ENCODE measurements at regions not wholly inside any gene's neighbourhood (a gene's known extent, or its start where the extent isn't known, plus 50 kb on each side); places are given as distances from the start of the nearest gene placed in this dataset.

DNA sequence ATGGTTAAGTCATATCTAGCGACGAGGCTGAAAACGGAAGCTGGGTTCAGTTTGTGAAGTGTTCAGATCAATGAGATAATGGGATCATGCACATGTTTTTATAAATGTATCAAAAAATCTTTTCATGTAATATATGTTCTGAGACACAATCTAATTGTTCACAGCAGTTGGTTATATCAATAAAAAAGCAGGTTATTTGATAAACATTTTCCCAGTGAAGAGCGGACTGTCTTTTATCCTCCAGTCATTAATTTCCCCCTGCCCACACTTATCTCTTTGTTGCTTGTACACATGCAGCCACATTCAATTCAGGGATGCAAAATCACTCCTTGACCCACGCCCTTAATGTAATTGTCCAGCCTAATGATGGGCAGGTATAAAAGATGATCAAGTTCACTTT lies 563.1 kb downstream of the INHBA start:
- WGBS, 2 experiments (ENCODE audit: extremely low coverage in 1 of 2, insufficient coverage in 1 of 2, insufficient read length in 1 of 2, insufficient replicate concordance in 2 of 2, low coverage in 1 of 2, low lambda C conversion rate in 2 of 2, missing lambda C conversion rate in 1 of 2), result 96% methylated on average over 5 of the region's 5 CpGs; no CpG with 5 or more reads in 1 of the 2 experiments
- Histone ChIP-seq H2BK12ac (ENCODE audit: low read depth, low read length) (no peak overlapping the region), H2AK5ac (ENCODE audit: low read depth, low read length) (no peak overlapping the region), H3K27me3 (replicated peaks in 1 of 4; ENCODE audit: control insufficient read depth in 3 of 4, extremely low read depth in 1 of 4, insufficient read depth in 3 of 4, low read length in 3 of 4) (no peaks in the 10 kb centered on the region), H3K79me2 (ENCODE audit: control insufficient read depth in 1 of 2, insufficient read depth in 2 of 2, low read length in 2 of 2) (no peaks in the 10 kb centered on the region), H2BK5ac (ENCODE audit: low read depth, low read length) (no peak overlapping the region), H3K14ac (ENCODE audit: insufficient read length) (no peak overlapping the region), H2BK120ac (replicated peaks; ENCODE audit: low read depth, low read length) (no peak overlapping the region), H4K5ac (ENCODE audit: insufficient read length, low read depth, low read length) (no peak overlapping the region), H3K18ac (ENCODE audit: extremely low read depth, low read length) (no peak overlapping the region), H3K23ac (ENCODE audit: insufficient read length) (no peak overlapping the region), H2AFZ (ENCODE audit: low read length) (no peak overlapping the region), H3K4ac (replicated peaks; ENCODE audit: insufficient read length, low read depth, low read length) (no peak overlapping the region), H2BK20ac (ENCODE audit: low read length) (no peak overlapping the region), H2BK15ac (ENCODE audit: low read length) (no peak overlapping the region), H4K20me1 (replicated peaks in 1 of 2; ENCODE audit: control insufficient read depth in 1 of 2, insufficient read depth in 2 of 2, low read length in 2 of 2) (no peaks in the 10 kb centered on the region), H3K56ac (replicated peaks; ENCODE audit: insufficient read length, low read depth, low read length) (no peak overlapping the region), H3K4me1 (replicated peaks in 1 of 4; ENCODE audit: control insufficient read depth in 3 of 4, insufficient read depth in 4 of 4, low read length in 3 of 4) (0 out of 7 replicates have a peak, but pooled peaks cover 0 to 2% (median under 1%) of the 10 kb centered on the region in 4 experiments), H3K9ac (replicated peaks in 1 of 4; ENCODE audit: extremely low read depth in 1 of 4, low read depth in 3 of 4, low read length in 3 of 4) (no peak overlapping the region), H3K27ac (ENCODE audit: low read depth, low read length) (no peak overlapping the region), H3K36me3 (ENCODE audit: control insufficient read depth in 2 of 4, insufficient read depth in 4 of 4, low read length in 3 of 4) (no peaks in the 10 kb centered on the region), H3K9me3 (ENCODE audit: insufficient read depth in 2 of 2, low read depth in 1 of 2, low read length in 1 of 2) (no peaks in the 10 kb centered on the region), H3K4me3 (ENCODE audit: extremely low read depth in 1 of 4, insufficient read depth in 2 of 4, low read depth in 3 of 4, low read length in 4 of 4) (no peak overlapping the region), H4K91ac (replicated peaks; ENCODE audit: insufficient read length, low read length) (no peak overlapping the region), H3K4me2 (ENCODE audit: insufficient read depth in 1 of 2, low read depth in 2 of 2, low read length in 2 of 2) (no peak overlapping the region), H3K23me2 (ENCODE audit: low read depth, low read length) (no peaks in the 10 kb centered on the region), H4K8ac (ENCODE audit: extremely low read depth, insufficient read depth, low read length) (no peak overlapping the region), H3K79me1 (ENCODE audit: low read depth, low read length) (no peaks in the 10 kb centered on the region)
- FAIRE-seq, result no peak
- CTCF ChIA-PET (ENCODE audit: partially characterized antibody), result no interaction called here
- TF ChIP-seq, protein P1, sequence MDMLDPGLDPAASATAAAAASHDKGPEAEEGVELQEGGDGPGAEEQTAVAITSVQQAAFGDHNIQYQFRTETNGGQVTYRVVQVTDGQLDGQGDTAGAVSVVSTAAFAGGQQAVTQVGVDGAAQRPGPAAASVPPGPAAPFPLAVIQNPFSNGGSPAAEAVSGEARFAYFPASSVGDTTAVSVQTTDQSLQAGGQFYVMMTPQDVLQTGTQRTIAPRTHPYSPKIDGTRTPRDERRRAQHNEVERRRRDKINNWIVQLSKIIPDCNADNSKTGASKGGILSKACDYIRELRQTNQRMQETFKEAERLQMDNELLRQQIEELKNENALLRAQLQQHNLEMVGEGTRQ (IDR thresholded peaks at IDR 0.05; ENCODE audit: low read length), result no peak
- TF ChIP-seq MAFK (IDR thresholded peaks at IDR 0.05; ENCODE audit: low read depth, low read length), result no peak
- no peak for DNase-seq (ENCODE audit: low read depth in 1 of 2, low spot score in 2 of 2)
- POLR2A ChIA-PET (ENCODE audit: partially characterized antibody), result no interaction called here
